T-helper 2 cell treated with Interferon-gamma antibody and Interleukin-4, amounts not matched to agents 100 ng/mL and 5 ng/mL, for 36 hours (primary cell): ENCODE measurements at regions not wholly inside any gene's neighbourhood (a gene's known extent, or its start where the extent isn't known, plus 50 kb on each side); places are given as distances from the start of the nearest gene placed in this dataset.
"Not testable (repeated sequence)": the region's sequence is repeated elsewhere in the genome, so short reads cannot be mapped to it uniquely, and the experiment has no call there.

Experiments used
- intact Hi-C: fragments of 100-400 bp; cut with micrococcal nuclease; formaldehyde crosslinking; loops from one replicate; pipeline ENCODE4 v1.15.1; 2023

- intact Hi-C loops, result no loop called here
Observed at GRCh38 chr17:77834170-77835115, 124.1 kb upstream of the TNRC6C start.

- intact Hi-C loops, result no loop called here
Observed at GRCh38 chr17:77836557-77837041, 121.9 kb upstream of the TNRC6C start.

GRCh38 chr17:77837072-77837471, 121.4 kb upstream of the TNRC6C start:
- intact Hi-C loops, result not testable (repeated sequence)

GRCh38 chr17:77837917-77838316, 120.6 kb upstream of the TNRC6C start:
- intact Hi-C loops, result no loop called here

- intact Hi-C loops, result no loop called here
Observed at GRCh38 chr17:77838748-77839697, 119.5 kb upstream of the TNRC6C start.

GRCh38 chr17:77839698-77840512, 118.6 kb upstream of the TNRC6C start:
- intact Hi-C loops, result no loop called here

- intact Hi-C loops, result no loop called here
Observed at GRCh38 chr17:77840513-77841165, 117.9 kb upstream of the TNRC6C start.

GRCh38 chr17:77841742-77842527, 116.6 kb upstream of the TNRC6C start:
- intact Hi-C loops, result loop anchor here (2.0 kb wide), 1 partner anchor 39 kb away; no protein-coding TSS in a partner anchor

- intact Hi-C loops, result loop anchor here (2.0 kb wide), 1 partner anchor 38 kb away; no protein-coding TSS in a partner anchor
Observed at GRCh38 chr17:77842528-77843147, 115.9 kb upstream of the TNRC6C start.

GRCh38 chr17:77843255-77843895, 115.1 kb upstream of the TNRC6C start:
- intact Hi-C loops, result loop anchor here (2.0 kb wide), 1 partner anchor 37 kb away; no protein-coding TSS in a partner anchor

GRCh38 chr17:77843896-77844295, 114.6 kb upstream of the TNRC6C start:
- intact Hi-C loops, result loop anchor here (2.0 kb wide), 1 partner anchor 37 kb away; no protein-coding TSS in a partner anchor

GRCh38 chr17:77844681-77845080, 113.8 kb upstream of the TNRC6C start:
- intact Hi-C loops, result no loop called here

GRCh38 chr17:77845541-77846225, 112.8 kb upstream of the TNRC6C start:
- intact Hi-C loops, result no loop called here

GRCh38 chr17:77846531-77847085, 111.9 kb upstream of the TNRC6C start:
- intact Hi-C loops, result no loop called here

- intact Hi-C loops, result no loop called here
Observed at GRCh38 chr17:77847221-77848085, 111.0 kb upstream of the TNRC6C start.

- intact Hi-C loops, result no loop called here
Observed at GRCh38 chr17:77848257-77848656, 110.2 kb upstream of the TNRC6C start.
